ENCODE measurements at regions not wholly inside any gene's neighbourhood (a gene's known extent, or its start where the extent isn't known, plus 50 kb on each side); places are given as distances from the start of the nearest gene placed in this dataset.

- Histone ChIP-seq H3K27me3 (no peaks in the 10 kb centered on the region), H3K36me3 (no peaks in the 10 kb centered on the region), H3K9me3 (no peaks in the 10 kb centered on the region), H3K4me1 (peaks cover 0 to 20% (median 9%) of the 10 kb centered on the region in 4 donors), H3K4me3 (no peak overlapping the region), H3K27ac (replicated peaks in 1 of 4) (no peak overlapping the region)
- intact Hi-C loops (cut with DNase I), result no loop called here
- WGBS, result 41% methylated on average over 2 of the region's 2 CpGs
- no peak for DNase-seq (ENCODE audit: extremely low spot score)
- TF ChIP-seq, protein P1, sequence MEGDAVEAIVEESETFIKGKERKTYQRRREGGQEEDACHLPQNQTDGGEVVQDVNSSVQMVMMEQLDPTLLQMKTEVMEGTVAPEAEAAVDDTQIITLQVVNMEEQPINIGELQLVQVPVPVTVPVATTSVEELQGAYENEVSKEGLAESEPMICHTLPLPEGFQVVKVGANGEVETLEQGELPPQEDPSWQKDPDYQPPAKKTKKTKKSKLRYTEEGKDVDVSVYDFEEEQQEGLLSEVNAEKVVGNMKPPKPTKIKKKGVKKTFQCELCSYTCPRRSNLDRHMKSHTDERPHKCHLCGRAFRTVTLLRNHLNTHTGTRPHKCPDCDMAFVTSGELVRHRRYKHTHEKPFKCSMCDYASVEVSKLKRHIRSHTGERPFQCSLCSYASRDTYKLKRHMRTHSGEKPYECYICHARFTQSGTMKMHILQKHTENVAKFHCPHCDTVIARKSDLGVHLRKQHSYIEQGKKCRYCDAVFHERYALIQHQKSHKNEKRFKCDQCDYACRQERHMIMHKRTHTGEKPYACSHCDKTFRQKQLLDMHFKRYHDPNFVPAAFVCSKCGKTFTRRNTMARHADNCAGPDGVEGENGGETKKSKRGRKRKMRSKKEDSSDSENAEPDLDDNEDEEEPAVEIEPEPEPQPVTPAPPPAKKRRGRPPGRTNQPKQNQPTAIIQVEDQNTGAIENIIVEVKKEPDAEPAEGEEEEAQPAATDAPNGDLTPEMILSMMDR (IDR thresholded peaks at IDR 0.05), result no peak
- TF ChIP-seq POLR2AphosphoS5 (IDR thresholded peaks at IDR 0.05) (no peak), POLR2A (IDR thresholded peaks at IDR 0.05; ENCODE audit: low read depth) (no peak), EP300 (IDR thresholded peaks at IDR 0.05) (no peak)
These were observed 343.2 kb downstream of the DEPDC1B start for GRCh38 chr5:60356745-60357144.

DNA sequence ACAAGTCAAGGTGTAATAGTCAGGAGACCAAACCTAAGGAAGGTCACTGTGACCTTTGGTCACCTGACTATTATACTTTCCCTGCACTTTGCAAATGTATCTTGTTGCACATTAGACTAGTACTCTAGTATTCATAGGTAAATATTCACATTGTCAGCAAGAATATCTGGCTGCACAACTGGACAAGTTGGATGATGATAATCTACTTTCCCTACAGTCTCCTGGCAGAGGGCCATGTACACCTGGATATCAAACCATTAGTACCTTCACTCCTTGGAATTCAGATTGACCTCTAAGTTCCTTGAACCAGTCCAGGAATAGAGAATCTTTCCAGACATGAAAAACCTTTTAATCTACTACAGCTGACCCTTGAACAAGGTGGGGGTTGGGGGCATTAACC, 344.8 kb downstream of the DEPDC1B start:
- TF ChIP-seq EP300 (IDR thresholded peaks at IDR 0.05) (no peak), POLR2A (IDR thresholded peaks at IDR 0.05; ENCODE audit: low read depth) (no peak), POLR2AphosphoS5 (IDR thresholded peaks at IDR 0.05) (no peak)
- TF ChIP-seq, protein P1 (IDR thresholded peaks at IDR 0.05), result no peak
- intact Hi-C loops (cut with DNase I), result no loop called here
- Histone ChIP-seq H3K4me1 (peaks cover 0 to 30% (median 19%) of the 10 kb centered on the region in 4 donors), H3K36me3 (no peaks in the 10 kb centered on the region), H3K27ac (replicated peaks in 1 of 4) (no peak overlapping the region), H3K4me3 (no peak overlapping the region), H3K27me3 (no peaks in the 10 kb centered on the region), H3K9me3 (no peaks in the 10 kb centered on the region)
- DNase-seq (ENCODE audit: extremely low spot score), result no peak

- Histone ChIP-seq H3K27me3 (no peaks in the 10 kb centered on the region), H3K36me3 (no peaks in the 10 kb centered on the region), H3K27ac (replicated peaks in 1 of 4) (no peak overlapping the region), H3K4me1 (peaks cover 0 to 30% (median 19%) of the 10 kb centered on the region in 4 donors), H3K4me3 (no peak overlapping the region), H3K9me3 (no peaks in the 10 kb centered on the region)
- no peak for TF ChIP-seq EP300 (IDR thresholded peaks at IDR 0.05)
- TF ChIP-seq, protein P1 (IDR thresholded peaks at IDR 0.05), result no peak
- TF ChIP-seq POLR2AphosphoS5 (IDR thresholded peaks at IDR 0.05), result no peak
- no peak for TF ChIP-seq POLR2A (IDR thresholded peaks at IDR 0.05; ENCODE audit: low read depth)
- intact Hi-C loops (cut with DNase I), result no loop called here
- WGBS, result 100% methylated on average over 1 of the region's 1 CpG
- DNase-seq (ENCODE audit: extremely low spot score), result no peak
These were observed 345.7 kb downstream of the DEPDC1B start for GRCh38 chr5:60354311-60354710.

- intact Hi-C loops (cut with DNase I), result no loop called here
- no CpG with 5 or more reads among the region's 1 CpG for WGBS
- no peak for TF ChIP-seq POLR2AphosphoS5 (IDR thresholded peaks at IDR 0.05)
- no peak for TF ChIP-seq POLR2A (IDR thresholded peaks at IDR 0.05; ENCODE audit: low read depth)
- TF ChIP-seq EP300 (IDR thresholded peaks at IDR 0.05), result no peak
- TF ChIP-seq, protein P1 (IDR thresholded peaks at IDR 0.05), result no peak
- peaks cover 0 to 30% (median 19%) of the 10 kb centered on the region in 4 donors for H3K4me1 ChIP-seq
- H3K36me3 ChIP-seq, result no peaks in the 10 kb centered on the region
- no peaks in the 10 kb centered on the region for H3K9me3 ChIP-seq
- DNase-seq (ENCODE audit: extremely low spot score), result no peak
- no peak overlapping the region for H3K4me3 ChIP-seq
- no peaks in the 10 kb centered on the region for H3K27me3 ChIP-seq
- H3K27ac ChIP-seq (replicated peaks in 1 of 4), result no peak overlapping the region
These were observed 346.9 kb downstream of the DEPDC1B start for GRCh38 chr5:60352992-60353599.

DNA sequence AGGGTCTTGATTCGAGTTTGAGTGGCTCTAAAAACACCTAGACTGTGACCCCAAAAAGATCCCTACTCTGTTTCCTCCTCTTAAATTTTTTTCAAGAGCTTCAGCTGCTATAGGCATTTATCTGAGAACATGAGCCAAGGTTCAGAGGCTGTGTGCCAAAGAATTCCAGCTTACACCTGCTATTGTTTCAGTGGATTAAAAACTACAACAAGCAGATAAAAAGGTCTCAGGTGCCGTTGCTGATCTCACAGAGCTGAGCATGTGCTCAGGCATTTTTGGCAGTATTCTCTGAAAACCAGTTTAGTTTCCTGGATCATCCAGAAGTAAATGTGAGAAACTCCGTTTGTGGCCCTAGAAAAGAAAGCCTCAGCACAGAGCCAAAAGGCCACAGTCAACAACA, 349.2 kb downstream of the DEPDC1B start:
- no peak overlapping the region for H3K4me3 ChIP-seq
- H3K36me3 ChIP-seq, result no peaks in the 10 kb centered on the region
- no peak for DNase-seq (ENCODE audit: extremely low spot score)
- H3K27me3 ChIP-seq, result no peaks in the 10 kb centered on the region
- no peak overlapping the region for H3K27ac ChIP-seq (replicated peaks in 1 of 4)
- intact Hi-C loops (cut with DNase I), result no loop called here
- H3K9me3 ChIP-seq, result no peaks in the 10 kb centered on the region
- WGBS, result 49% methylated on average over 3 of the region's 3 CpGs
- TF ChIP-seq POLR2A (IDR thresholded peaks at IDR 0.05; ENCODE audit: low read depth) (no peak), EP300 (IDR thresholded peaks at IDR 0.05) (no peak)
- TF ChIP-seq, protein P1 (IDR thresholded peaks at IDR 0.05), result no peak
- peaks cover 0 to 16% (median 13%) of the 10 kb centered on the region in 4 donors for H3K4me1 ChIP-seq
